ENCODE measurements at regions not wholly inside any gene's neighbourhood (a gene's known extent, or its start where the extent isn't known, plus 50 kb on each side); places are given as distances from the start of the nearest gene placed in this dataset.

DNA sequence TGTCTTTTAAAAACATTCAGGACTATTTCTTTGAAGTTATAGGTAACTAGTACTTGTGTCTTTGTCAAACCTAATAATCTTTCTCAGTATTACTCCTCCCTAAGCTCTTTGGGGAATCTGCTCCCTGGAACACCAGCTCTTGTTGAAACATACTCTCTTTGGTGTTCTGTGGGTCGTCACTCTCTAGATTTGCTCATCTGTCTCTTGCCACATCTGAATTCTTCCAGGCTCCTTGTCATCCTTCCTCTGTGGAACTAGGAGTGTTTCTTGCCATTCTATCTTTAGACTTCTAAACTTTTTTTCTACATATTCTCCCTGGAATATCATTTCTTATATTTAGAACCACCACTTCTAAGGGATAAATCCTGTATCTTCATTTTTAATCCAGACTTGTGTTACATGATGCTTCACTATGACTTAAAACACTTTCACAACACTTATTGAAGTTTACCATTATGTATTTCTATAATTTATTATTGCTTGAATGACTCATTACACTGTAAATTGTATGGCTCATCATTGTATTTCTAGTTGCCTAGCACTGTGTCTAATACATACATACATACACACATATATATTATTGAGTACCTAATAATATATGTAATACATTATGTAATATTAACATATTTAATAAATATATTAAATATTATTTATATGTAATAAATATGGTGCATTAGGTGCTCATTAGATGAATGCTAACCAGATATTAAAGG is 186.1 kb downstream of the TMA16 start:
- H3K4me3 ChIP-seq (ENCODE audit: low read depth, low read length) = no peak overlapping the region
- no peak for DNase-seq
- no peaks in the 10 kb centered on the region for H3K36me3 ChIP-seq (replicated peaks)
- TF ChIP-seq, protein P1, sequence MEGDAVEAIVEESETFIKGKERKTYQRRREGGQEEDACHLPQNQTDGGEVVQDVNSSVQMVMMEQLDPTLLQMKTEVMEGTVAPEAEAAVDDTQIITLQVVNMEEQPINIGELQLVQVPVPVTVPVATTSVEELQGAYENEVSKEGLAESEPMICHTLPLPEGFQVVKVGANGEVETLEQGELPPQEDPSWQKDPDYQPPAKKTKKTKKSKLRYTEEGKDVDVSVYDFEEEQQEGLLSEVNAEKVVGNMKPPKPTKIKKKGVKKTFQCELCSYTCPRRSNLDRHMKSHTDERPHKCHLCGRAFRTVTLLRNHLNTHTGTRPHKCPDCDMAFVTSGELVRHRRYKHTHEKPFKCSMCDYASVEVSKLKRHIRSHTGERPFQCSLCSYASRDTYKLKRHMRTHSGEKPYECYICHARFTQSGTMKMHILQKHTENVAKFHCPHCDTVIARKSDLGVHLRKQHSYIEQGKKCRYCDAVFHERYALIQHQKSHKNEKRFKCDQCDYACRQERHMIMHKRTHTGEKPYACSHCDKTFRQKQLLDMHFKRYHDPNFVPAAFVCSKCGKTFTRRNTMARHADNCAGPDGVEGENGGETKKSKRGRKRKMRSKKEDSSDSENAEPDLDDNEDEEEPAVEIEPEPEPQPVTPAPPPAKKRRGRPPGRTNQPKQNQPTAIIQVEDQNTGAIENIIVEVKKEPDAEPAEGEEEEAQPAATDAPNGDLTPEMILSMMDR (IDR thresholded peaks at IDR 0.05; ENCODE audit: low read depth, low read length, missing control alignments) = no peak
- in situ Hi-C loops (cut with HindIII; ENCODE audit: low pct_ligation_motif_present, low sequenced_read_pairs) = no loop called here
- no peaks in the 10 kb centered on the region for H3K27me3 ChIP-seq (replicated peaks)
- H3K27ac ChIP-seq = no peak overlapping the region

DNA sequence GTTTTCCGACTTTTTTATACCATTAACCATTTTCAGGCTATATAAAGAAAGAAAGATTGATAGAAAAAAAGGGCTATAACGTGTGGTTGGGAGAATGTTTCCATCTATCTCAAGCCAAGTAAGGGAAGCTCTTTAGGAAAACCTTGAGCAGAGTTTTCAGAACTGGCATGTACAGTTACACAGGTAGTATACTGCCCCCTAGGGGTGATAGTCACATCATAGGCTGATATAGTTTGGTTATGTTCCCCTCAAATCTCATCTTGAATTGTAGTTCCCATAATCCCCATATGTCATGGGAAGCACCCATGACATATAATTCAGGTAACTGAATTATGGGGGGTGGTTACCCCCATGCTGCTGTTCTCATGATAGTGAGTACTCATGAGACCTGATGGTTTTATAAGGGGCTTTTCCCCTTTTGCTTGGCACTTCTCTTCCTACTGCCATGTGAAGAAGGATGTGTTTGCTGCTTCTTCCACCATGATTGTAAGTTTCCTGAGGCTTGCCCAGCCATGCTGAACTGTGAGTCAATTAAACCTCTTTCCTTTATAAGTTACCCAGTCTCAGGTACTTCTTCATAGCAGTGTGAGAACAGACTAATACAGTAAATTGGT is 186.8 kb downstream of the TMA16 start:
- Histone ChIP-seq H3K27ac (no peak overlapping the region), H3K4me3 (ENCODE audit: low read depth, low read length) (no peak overlapping the region), H3K27me3 (replicated peaks) (no peaks in the 10 kb centered on the region), H3K36me3 (replicated peaks) (no peaks in the 10 kb centered on the region)
- in situ Hi-C loops (cut with HindIII; ENCODE audit: low pct_ligation_motif_present, low sequenced_read_pairs) = no loop called here
- DNase-seq = no peak
- TF ChIP-seq, protein P1 (IDR thresholded peaks at IDR 0.05; ENCODE audit: low read depth, low read length, missing control alignments) = peak; percentile 49

DNA sequence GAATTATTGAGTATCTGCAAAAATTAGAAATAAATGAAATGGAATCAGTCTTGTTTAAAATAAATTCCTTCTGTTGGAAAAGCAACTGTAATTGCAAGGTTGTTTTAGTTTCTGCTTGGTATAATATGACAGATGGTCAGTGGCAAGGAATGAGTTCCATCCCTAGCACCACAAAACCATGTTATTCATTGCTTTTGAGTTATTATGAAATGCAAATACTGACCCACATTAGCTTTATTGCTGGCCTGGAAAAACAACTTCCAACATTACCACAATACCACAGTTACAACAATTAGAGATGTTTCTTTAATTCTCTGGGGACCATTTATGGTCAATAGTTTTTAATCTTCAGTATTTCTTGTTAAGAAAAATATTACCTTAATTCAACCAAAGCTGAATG is 194.4 kb downstream of the TMA16 start:
- Histone ChIP-seq H3K27me3 (replicated peaks) (no peaks in the 10 kb centered on the region), H3K27ac (no peak overlapping the region), H3K36me3 (replicated peaks) (no peaks in the 10 kb centered on the region), H3K4me3 (ENCODE audit: low read depth, low read length) (no peak overlapping the region)
- in situ Hi-C loops (cut with HindIII; ENCODE audit: low pct_ligation_motif_present, low sequenced_read_pairs) = no loop called here
- DNase-seq = no peak
- TF ChIP-seq, protein P1 (IDR thresholded peaks at IDR 0.05; ENCODE audit: low read depth, low read length, missing control alignments) = no peak

DNA sequence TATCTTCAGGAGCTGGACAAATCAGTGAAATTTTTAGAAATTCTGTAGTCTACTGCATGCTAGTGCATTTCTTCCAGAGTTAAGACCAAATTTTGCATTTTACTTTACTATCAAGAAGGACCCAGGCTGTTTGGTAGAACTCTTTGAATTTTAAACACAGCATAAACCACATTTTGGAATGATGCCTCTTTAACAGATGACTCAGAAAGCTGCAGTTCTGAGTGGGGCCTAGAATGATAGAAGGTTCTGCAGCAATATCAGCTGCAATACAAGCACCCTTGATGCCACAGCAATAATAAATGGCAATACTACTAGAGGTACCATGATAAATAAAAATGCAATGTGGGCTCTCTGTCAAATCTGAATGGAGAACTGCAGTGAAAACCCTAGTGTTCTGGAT is 198.7 kb downstream of the TMA16 start:
- in situ Hi-C loops (cut with HindIII; ENCODE audit: low pct_ligation_motif_present, low sequenced_read_pairs) = no loop called here
- peak overlapping the region; percentile 88 for H3K27ac ChIP-seq

DNA sequence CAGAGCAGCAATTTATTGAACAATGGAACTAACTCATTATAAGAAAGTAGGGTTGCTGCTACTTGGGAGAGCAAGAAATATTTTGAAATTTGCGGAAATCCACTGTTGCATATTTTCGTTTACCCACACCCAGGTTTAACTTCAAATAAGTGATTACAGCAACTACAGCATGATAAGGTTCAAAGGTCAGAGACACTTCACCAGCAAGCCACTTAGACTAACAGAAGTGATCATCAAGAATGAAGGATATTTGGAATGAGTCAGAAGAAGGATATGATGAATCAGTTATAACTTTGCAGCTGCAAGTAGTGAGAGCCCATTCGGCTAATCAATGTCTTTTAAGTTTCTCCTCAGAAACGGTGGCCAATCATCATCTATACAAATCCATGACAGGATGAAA is 199.3 kb downstream of the TMA16 start:
- TF ChIP-seq, protein P1 (IDR thresholded peaks at IDR 0.05; ENCODE audit: low read depth, low read length, missing control alignments) = no peak
- Histone ChIP-seq H3K27ac (peak overlapping the region; percentile 88), H3K27me3 (replicated peaks) (no peaks in the 10 kb centered on the region), H3K36me3 (replicated peaks) (no peaks in the 10 kb centered on the region), H3K4me3 (ENCODE audit: low read depth, low read length) (peak overlapping the region; percentile 9)
- in situ Hi-C loops (cut with HindIII; ENCODE audit: low pct_ligation_motif_present, low sequenced_read_pairs) = no loop called here
- DNase-seq = peak; percentile 72

More for the DNA sequence above, 198.7 kb downstream of the TMA16 start:
- Histone ChIP-seq H3K27me3 (replicated peaks) (no peaks in the 10 kb centered on the region), H3K4me3 (ENCODE audit: low read depth, low read length) (no peak overlapping the region), H3K36me3 (replicated peaks) (no peaks in the 10 kb centered on the region)
- peak; percentile 33 for DNase-seq
- TF ChIP-seq, protein P1 (IDR thresholded peaks at IDR 0.05; ENCODE audit: low read depth, low read length, missing control alignments) = no peak
